Osteocyte (in vitro differentiated cells): ENCODE measurements at regions not wholly inside any gene's neighbourhood (a gene's known extent, or its start where the extent isn't known, plus 50 kb on each side); places are given as distances from the start of the nearest gene placed in this dataset.

Experiments used
- DNase-seq: peaks from one replicate; pipeline ENCODE4 v3.0.0; 2021; ENCODE audit warnings: mixed read lengths; ENCODE audit not compliant: unreplicated experiment; ENCODE audit errors: extremely low spot score
- H3K27ac Mint-ChIP-seq: one replicate; pipeline ENCODE4 v1.8.0; 2021; ENCODE audit warnings: mild to moderate bottlenecking, mixed read lengths; ENCODE audit not compliant: unreplicated experiment
- H3K27me3 Mint-ChIP-seq: one replicate; pipeline ENCODE4 v1.8.0; 2021; ENCODE audit warnings: mixed read lengths; ENCODE audit not compliant: unreplicated experiment
- H3K36me3 Mint-ChIP-seq: one replicate; pipeline ENCODE4 v1.8.0; 2021; ENCODE audit warnings: mixed read lengths; ENCODE audit not compliant: unreplicated experiment
- H3K4me1 Mint-ChIP-seq: one replicate; pipeline ENCODE4 v1.8.0; 2021; ENCODE audit warnings: mixed read lengths; ENCODE audit not compliant: unreplicated experiment
- H3K4me3 Mint-ChIP-seq: one replicate; pipeline ENCODE4 v1.8.0; 2021; ENCODE audit warnings: mild to moderate bottlenecking, moderate library complexity, mixed read lengths; ENCODE audit not compliant: unreplicated experiment
- H3K9me3 Mint-ChIP-seq: one replicate; pipeline ENCODE4 v1.8.0; 2021; ENCODE audit warnings: mixed read lengths; ENCODE audit not compliant: unreplicated experiment
- TF ChIP-seq, protein P1 (sequence below): fragments of 200-600 bp; sonication (generic); IDR thresholded peaks from 2 replicates; pipeline ENCODE4 v1.5.0; 2021; ENCODE audit warnings: antibody characterized with exemption, mild to moderate bottlenecking, moderate library complexity

- TF ChIP-seq, protein P1, sequence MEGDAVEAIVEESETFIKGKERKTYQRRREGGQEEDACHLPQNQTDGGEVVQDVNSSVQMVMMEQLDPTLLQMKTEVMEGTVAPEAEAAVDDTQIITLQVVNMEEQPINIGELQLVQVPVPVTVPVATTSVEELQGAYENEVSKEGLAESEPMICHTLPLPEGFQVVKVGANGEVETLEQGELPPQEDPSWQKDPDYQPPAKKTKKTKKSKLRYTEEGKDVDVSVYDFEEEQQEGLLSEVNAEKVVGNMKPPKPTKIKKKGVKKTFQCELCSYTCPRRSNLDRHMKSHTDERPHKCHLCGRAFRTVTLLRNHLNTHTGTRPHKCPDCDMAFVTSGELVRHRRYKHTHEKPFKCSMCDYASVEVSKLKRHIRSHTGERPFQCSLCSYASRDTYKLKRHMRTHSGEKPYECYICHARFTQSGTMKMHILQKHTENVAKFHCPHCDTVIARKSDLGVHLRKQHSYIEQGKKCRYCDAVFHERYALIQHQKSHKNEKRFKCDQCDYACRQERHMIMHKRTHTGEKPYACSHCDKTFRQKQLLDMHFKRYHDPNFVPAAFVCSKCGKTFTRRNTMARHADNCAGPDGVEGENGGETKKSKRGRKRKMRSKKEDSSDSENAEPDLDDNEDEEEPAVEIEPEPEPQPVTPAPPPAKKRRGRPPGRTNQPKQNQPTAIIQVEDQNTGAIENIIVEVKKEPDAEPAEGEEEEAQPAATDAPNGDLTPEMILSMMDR: no peak
- Mint-ChIP-seq H3K27me3 (no peaks in the 10 kb centered on the region), H3K4me1 (no peaks in the 10 kb centered on the region), H3K4me3 (no peak overlapping the region), H3K9me3 (peaks cover 22% of the 10 kb centered on the region), H3K27ac (no peak overlapping the region), H3K36me3 (no peaks in the 10 kb centered on the region)
- DNase-seq: no peak
These were observed 626.7 kb downstream of the GALR1 start for GRCh38 chr18:77876319-77876865.

- Mint-ChIP-seq H3K27me3 (no peaks in the 10 kb centered on the region), H3K36me3 (no peaks in the 10 kb centered on the region), H3K4me3 (no peak overlapping the region), H3K9me3 (peaks cover 10% of the 10 kb centered on the region), H3K27ac (no peak overlapping the region), H3K4me1 (no peaks in the 10 kb centered on the region)
- DNase-seq: no peak
- TF ChIP-seq, protein P1: no peak
These were observed 630.2 kb downstream of the GALR1 start for GRCh38 chr18:77879829-77880228.

GRCh38 chr18:77884454-77884853, 634.8 kb downstream of the GALR1 start:
- Mint-ChIP-seq H3K27me3 (no peaks in the 10 kb centered on the region), H3K36me3 (no peaks in the 10 kb centered on the region), H3K4me1 (no peaks in the 10 kb centered on the region), H3K9me3 (peaks cover 8% of the 10 kb centered on the region), H3K27ac (no peak overlapping the region), H3K4me3 (no peak overlapping the region)
- no peak for DNase-seq
- TF ChIP-seq, protein P1: no peak

GRCh38 chr18:77894060-77894459, 644.4 kb downstream of the GALR1 start:
- H3K9me3 Mint-ChIP-seq: peaks cover 9% of the 10 kb centered on the region
- no peaks in the 10 kb centered on the region for H3K27me3 Mint-ChIP-seq
- no peaks in the 10 kb centered on the region for H3K36me3 Mint-ChIP-seq
- no peak overlapping the region for H3K4me3 Mint-ChIP-seq
- no peak for DNase-seq
- TF ChIP-seq, protein P1: no peak
- H3K27ac Mint-ChIP-seq: no peak overlapping the region
- H3K4me1 Mint-ChIP-seq: no peaks in the 10 kb centered on the region

- H3K27me3 Mint-ChIP-seq: no peaks in the 10 kb centered on the region
- no peaks in the 10 kb centered on the region for H3K36me3 Mint-ChIP-seq
- no peak overlapping the region for H3K27ac Mint-ChIP-seq
- no peaks in the 10 kb centered on the region for H3K4me1 Mint-ChIP-seq
- TF ChIP-seq, protein P1: no peak
- DNase-seq: no peak
- H3K4me3 Mint-ChIP-seq: no peak overlapping the region
- no peaks in the 10 kb centered on the region for H3K9me3 Mint-ChIP-seq
These were observed 645.6 kb downstream of the GALR1 start for GRCh38 chr18:77895250-77895649.
